ENCODE measurements at regions not wholly inside any gene's neighbourhood (a gene's known extent, or its start where the extent isn't known, plus 50 kb on each side); places are given as distances from the start of the nearest gene placed in this dataset.
"Not testable (repeated sequence)": the region's sequence is repeated elsewhere in the genome, so short reads cannot be mapped to it uniquely, and the experiment has no call there.

DNA sequence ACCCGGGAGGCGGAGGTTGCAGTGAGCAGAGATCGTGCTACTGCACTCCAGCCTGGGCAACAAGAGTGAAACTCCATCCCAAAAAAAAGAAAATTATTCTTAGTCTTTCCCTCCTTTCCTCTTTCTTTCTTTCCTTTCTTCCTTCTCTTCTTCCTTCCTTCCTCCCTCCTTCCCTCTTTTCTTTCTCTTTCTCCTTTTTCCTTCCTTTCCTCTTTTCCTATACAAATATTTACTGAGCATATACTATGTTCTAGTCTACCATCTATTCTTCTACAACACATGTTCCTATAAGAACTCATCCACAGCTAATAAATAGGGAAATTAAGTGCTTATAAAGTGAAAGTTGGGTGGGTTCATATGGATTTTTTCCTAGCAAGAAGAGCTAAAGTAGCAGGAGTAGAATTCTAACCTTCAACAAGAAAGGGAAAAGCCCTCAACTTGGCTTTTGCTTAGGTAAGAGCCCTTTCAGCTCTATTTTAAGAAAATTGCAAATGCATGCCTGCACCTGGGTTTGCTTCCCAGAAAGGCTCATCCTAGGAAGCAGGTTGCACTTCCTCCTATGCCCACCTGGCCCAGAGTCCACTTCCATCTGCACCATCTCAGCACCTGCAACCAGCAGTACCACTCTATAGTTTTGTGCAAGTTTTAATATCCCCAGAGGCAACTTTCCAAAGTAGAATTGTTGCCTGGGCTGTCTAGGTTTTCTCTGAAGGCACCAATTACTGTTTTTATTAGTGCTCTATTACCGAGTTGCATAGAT, 122.0 kb upstream of the CCND2 start:
- TF ChIP-seq ESRRG (CRISPR knock-in tag; IDR thresholded peaks at IDR 0.05) (no peak), ARNTL (CRISPR knock-in tag; IDR thresholded peaks at IDR 0.05; ENCODE audit: borderline replicate concordance, low read depth) (no peak), ZNF8 (CRISPR knock-in tag; IDR thresholded peaks at IDR 0.05) (no peak), ZNF70 (CRISPR knock-in tag; IDR thresholded peaks at IDR 0.05) (no peak), ZFP30 (CRISPR knock-in tag; IDR thresholded peaks at IDR 0.05) (no peak), ZC3H10 (CRISPR knock-in tag; IDR thresholded peaks at IDR 0.05) (no peak)
- TF ChIP-seq, protein P1, sequence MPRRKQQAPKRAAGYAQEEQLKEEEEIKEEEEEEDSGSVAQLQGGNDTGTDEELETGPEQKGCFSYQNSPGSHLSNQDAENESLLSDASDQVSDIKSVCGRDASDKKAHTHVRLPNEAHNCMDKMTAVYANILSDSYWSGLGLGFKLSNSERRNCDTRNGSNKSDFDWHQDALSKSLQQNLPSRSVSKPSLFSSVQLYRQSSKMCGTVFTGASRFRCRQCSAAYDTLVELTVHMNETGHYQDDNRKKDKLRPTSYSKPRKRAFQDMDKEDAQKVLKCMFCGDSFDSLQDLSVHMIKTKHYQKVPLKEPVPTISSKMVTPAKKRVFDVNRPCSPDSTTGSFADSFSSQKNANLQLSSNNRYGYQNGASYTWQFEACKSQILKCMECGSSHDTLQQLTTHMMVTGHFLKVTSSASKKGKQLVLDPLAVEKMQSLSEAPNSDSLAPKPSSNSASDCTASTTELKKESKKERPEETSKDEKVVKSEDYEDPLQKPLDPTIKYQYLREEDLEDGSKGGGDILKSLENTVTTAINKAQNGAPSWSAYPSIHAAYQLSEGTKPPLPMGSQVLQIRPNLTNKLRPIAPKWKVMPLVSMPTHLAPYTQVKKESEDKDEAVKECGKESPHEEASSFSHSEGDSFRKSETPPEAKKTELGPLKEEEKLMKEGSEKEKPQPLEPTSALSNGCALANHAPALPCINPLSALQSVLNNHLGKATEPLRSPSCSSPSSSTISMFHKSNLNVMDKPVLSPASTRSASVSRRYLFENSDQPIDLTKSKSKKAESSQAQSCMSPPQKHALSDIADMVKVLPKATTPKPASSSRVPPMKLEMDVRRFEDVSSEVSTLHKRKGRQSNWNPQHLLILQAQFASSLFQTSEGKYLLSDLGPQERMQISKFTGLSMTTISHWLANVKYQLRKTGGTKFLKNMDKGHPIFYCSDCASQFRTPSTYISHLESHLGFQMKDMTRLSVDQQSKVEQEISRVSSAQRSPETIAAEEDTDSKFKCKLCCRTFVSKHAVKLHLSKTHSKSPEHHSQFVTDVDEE (CRISPR knock-in tag; IDR thresholded peaks at IDR 0.05), result no peak
- no peak for ATAC-seq

DNA sequence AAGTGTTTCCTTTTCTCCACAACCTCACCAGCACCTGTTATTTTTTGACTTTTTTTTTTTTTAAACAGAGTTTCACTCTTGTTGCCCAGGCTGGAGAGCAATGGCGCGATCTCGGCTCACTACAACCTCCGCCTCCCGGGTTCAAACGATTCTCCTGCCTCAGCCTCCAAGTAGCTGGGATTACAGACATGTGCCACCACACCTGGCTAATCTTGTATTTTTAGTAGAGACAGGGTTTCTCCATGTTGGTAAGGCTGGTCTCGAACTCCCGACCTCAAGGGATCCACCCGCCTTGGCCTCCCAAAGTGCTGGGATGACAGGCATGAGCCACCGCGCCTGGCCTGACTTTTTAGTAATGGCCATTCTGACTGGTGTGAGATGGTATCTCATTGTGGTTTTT, 123.2 kb upstream of the CCND2 start:
- ATAC-seq, result not testable (repeated sequence)

DNA sequence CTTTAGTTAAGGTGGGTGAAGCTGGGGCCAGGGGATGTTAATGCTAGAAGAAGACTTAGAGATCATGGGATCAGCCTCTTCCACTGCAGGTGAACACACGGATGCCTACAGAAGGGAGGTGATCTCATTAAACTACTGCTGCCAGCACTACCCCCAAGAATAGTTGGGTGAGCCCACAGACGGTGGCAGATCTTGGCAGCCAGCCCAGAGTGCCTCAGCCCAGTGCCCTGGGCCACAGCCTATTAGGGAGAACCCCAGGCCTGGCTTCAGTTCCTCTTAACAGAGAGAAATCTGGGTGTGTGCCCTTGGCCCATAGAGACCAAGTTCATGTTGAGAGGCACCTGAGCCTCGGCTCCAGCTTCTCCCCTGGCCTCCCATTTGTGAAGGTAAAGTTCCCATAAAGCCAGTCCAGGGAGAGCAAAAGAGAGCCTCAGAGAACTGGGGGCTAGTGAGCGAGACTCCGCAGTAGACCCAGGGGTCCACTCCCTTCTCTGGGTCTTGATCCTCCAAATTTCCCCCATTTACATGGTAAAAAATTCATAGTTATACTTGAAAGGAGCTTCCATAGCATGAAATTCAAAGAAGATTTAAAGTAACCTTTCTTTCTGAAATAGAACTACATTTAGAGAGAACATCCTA, 125.0 kb upstream of the CCND2 start:
- TF ChIP-seq ZNF70 (CRISPR knock-in tag; IDR thresholded peaks at IDR 0.05), result no peak
- TF ChIP-seq, protein P1 (CRISPR knock-in tag; IDR thresholded peaks at IDR 0.05), result no peak
- no peak for ATAC-seq

DNA sequence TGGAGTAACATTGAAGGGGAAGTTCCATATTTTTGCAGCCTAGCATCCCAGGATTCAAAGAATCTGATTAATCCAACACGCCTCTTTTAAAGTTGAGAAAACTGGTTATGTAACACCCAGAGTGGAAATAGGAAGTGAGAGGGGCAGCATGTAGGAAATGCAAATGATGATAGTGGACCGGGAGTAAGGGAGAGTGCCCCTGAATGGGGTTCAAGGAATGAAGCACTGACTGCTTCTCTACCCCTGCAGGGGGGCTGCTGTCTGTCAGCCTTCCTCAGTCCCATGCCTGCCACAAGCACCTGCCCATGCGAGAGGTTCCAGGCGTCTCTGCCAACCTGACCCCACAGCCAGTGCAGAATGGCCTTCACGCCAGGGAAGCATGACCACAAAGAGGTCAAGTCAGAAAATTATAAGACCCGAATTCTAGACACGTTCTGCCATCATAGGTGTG, 126.5 kb upstream of the CCND2 start:
- no peak for TF ChIP-seq ZFP3 (CRISPR knock-in tag; IDR thresholded peaks at IDR 0.05)
- TF ChIP-seq, protein P2, sequence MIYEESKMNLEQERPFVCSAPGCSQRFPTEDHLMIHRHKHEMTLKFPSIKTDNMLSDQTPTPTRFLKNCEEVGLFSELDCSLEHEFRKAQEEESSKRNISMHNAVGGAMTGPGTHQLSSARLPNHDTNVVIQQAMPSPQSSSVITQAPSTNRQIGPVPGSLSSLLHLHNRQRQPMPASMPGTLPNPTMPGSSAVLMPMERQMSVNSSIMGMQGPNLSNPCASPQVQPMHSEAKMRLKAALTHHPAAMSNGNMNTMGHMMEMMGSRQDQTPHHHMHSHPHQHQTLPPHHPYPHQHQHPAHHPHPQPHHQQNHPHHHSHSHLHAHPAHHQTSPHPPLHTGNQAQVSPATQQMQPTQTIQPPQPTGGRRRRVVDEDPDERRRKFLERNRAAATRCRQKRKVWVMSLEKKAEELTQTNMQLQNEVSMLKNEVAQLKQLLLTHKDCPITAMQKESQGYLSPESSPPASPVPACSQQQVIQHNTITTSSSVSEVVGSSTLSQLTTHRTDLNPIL (CRISPR knock-in tag; IDR thresholded peaks at IDR 0.05; ENCODE audit: low read depth), result no peak
- no peak for TF ChIP-seq CSDC2 (CRISPR knock-in tag; IDR thresholded peaks at IDR 0.05)
- TF ChIP-seq, protein P3, sequence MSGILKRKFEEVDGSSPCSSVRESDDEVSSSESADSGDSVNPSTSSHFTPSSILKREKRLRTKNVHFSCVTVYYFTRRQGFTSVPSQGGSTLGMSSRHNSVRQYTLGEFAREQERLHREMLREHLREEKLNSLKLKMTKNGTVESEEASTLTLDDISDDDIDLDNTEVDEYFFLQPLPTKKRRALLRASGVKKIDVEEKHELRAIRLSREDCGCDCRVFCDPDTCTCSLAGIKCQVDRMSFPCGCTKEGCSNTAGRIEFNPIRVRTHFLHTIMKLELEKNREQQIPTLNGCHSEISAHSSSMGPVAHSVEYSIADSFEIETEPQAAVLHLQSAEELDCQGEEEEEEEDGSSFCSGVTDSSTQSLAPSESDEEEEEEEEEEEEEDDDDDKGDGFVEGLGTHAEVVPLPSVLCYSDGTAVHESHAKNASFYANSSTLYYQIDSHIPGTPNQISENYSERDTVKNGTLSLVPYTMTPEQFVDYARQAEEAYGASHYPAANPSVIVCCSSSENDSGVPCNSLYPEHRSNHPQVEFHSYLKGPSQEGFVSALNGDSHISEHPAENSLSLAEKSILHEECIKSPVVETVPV (CRISPR knock-in tag; IDR thresholded peaks at IDR 0.05), result no peak
- TF ChIP-seq, protein P4, sequence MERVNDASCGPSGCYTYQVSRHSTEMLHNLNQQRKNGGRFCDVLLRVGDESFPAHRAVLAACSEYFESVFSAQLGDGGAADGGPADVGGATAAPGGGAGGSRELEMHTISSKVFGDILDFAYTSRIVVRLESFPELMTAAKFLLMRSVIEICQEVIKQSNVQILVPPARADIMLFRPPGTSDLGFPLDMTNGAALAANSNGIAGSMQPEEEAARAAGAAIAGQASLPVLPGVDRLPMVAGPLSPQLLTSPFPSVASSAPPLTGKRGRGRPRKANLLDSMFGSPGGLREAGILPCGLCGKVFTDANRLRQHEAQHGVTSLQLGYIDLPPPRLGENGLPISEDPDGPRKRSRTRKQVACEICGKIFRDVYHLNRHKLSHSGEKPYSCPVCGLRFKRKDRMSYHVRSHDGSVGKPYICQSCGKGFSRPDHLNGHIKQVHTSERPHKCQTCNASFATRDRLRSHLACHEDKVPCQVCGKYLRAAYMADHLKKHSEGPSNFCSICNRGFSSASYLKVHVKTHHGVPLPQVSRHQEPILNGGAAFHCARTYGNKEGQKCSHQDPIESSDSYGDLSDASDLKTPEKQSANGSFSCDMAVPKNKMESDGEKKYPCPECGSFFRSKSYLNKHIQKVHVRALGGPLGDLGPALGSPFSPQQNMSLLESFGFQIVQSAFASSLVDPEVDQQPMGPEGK (CRISPR knock-in tag; IDR thresholded peaks at IDR 0.05; ENCODE audit: borderline replicate concordance), result no peak
- no peak for TF ChIP-seq ARNTL (CRISPR knock-in tag; IDR thresholded peaks at IDR 0.05; ENCODE audit: borderline replicate concordance, low read depth)
- no peak for TF ChIP-seq PPARA (CRISPR knock-in tag; IDR thresholded peaks at IDR 0.05; ENCODE audit: borderline replicate concordance)
- TF ChIP-seq ZFP30 (CRISPR knock-in tag; IDR thresholded peaks at IDR 0.05), result no peak
- no peak for ATAC-seq
